ENCODE measurements at regions not wholly inside any gene's neighbourhood (a gene's known extent, or its start where the extent isn't known, plus 50 kb on each side); places are given as distances from the start of the nearest gene placed in this dataset.

- Mint-ChIP-seq H3K4me3 (no peak overlapping the region), H3K27me3 (ENCODE audit: low read depth in 2 of 2) (peaks cover 4 to 21% of the 10 kb centered on the region in 2 donors), H3K27ac (no peak overlapping the region)
Observed at GRCh38 chr2:64770781-64771334, 117.1 kb upstream of the SERTAD2 start.

GRCh38 chr2:64771737-64772136 lies 118.0 kb upstream of the SERTAD2 start:
- Histone ChIP-seq H3K4me1 (ENCODE audit: control insufficient read depth, insufficient read depth, low read length) (peaks cover 4% of the 10 kb centered on the region), H3K27me3 (ENCODE audit: control insufficient read depth, insufficient read depth, low read length) (no peaks in the 10 kb centered on the region), H3K9me3 (ENCODE audit: control insufficient read depth, insufficient read depth, low read length) (no peaks in the 10 kb centered on the region), H3K27ac (ENCODE audit: low read length) (no peak overlapping the region), H3K36me3 (ENCODE audit: control insufficient read depth, insufficient read depth, low read length) (no peaks in the 10 kb centered on the region), H3K4me3 (ENCODE audit: low read length) (no peak overlapping the region)
- DNase-seq (no peak), ATAC-seq (no peak)
- Mint-ChIP-seq H3K36me3 (no peaks in the 10 kb centered on the region), H3K4me3 (no peak overlapping the region), H3K4me1 (peaks cover 17 to 25% of the 10 kb centered on the region in 2 donors), H3K27ac (no peak overlapping the region), H3K27me3 (ENCODE audit: low read depth in 2 of 2) (peaks cover 4 to 28% of the 10 kb centered on the region in 2 donors), H3K9me3 (no peaks in the 10 kb centered on the region)
- intact Hi-C loops (cut with micrococcal nuclease): no loop called here
- no peak for TF ChIP-seq CTCF (IDR thresholded peaks at IDR 0.05)
- WGBS (ENCODE audit: insufficient coverage): no CpG with 5 or more reads among the region's 1 CpG

More at GRCh38 chr2:64770781-64771334, 117.1 kb upstream of the SERTAD2 start:
- Mint-ChIP-seq H3K36me3 (no peaks in the 10 kb centered on the region), H3K4me1 (peaks cover 20 to 29% of the 10 kb centered on the region in 2 donors), H3K9me3 (no peaks in the 10 kb centered on the region)
- 97% methylated on average over 5 of the region's 5 CpGs for WGBS (ENCODE audit: insufficient coverage)
- ATAC-seq (no peak), DNase-seq (no peak)
- Histone ChIP-seq H3K27ac (ENCODE audit: low read length) (no peak overlapping the region), H3K27me3 (ENCODE audit: control insufficient read depth, insufficient read depth, low read length) (no peaks in the 10 kb centered on the region), H3K9me3 (ENCODE audit: control insufficient read depth, insufficient read depth, low read length) (no peaks in the 10 kb centered on the region), H3K4me3 (ENCODE audit: low read length) (no peak overlapping the region), H3K4me1 (ENCODE audit: control insufficient read depth, insufficient read depth, low read length) (peaks cover 4% of the 10 kb centered on the region), H3K36me3 (ENCODE audit: control insufficient read depth, insufficient read depth, low read length) (no peaks in the 10 kb centered on the region)
- TF ChIP-seq CTCF (IDR thresholded peaks at IDR 0.05): no peak
- intact Hi-C loops (cut with micrococcal nuclease): no loop called here

- Mint-ChIP-seq H3K27me3 (ENCODE audit: low read depth in 2 of 2) (peaks cover 4 to 28% of the 10 kb centered on the region in 2 donors), H3K36me3 (no peaks in the 10 kb centered on the region), H3K4me3 (no peak overlapping the region), H3K4me1 (peaks cover 4 to 11% of the 10 kb centered on the region in 2 donors), H3K27ac (no peak overlapping the region), H3K9me3 (no peaks in the 10 kb centered on the region)
- intact Hi-C loops (cut with micrococcal nuclease): no loop called here
- no peak overlapping the region for H3K4me3 ChIP-seq (ENCODE audit: low read length)
- H3K9me3 ChIP-seq (ENCODE audit: control insufficient read depth, insufficient read depth, low read length): no peaks in the 10 kb centered on the region
- TF ChIP-seq CTCF (IDR thresholded peaks at IDR 0.05): no peak
- ATAC-seq: no peak
- H3K36me3 ChIP-seq (ENCODE audit: control insufficient read depth, insufficient read depth, low read length): no peaks in the 10 kb centered on the region
- DNase-seq: no peak
- H3K4me1 ChIP-seq (ENCODE audit: control insufficient read depth, insufficient read depth, low read length): peaks cover under 1% of the 10 kb centered on the region
- WGBS (ENCODE audit: insufficient coverage): 96% methylated on average over 12 of the region's 12 CpGs
- no peak overlapping the region for H3K27ac ChIP-seq (ENCODE audit: low read length)
- no peaks in the 10 kb centered on the region for H3K27me3 ChIP-seq (ENCODE audit: control insufficient read depth, insufficient read depth, low read length)
Observed at GRCh38 chr2:64773461-64774118, 119.9 kb upstream of the SERTAD2 start.

- no peak for TF ChIP-seq CTCF (IDR thresholded peaks at IDR 0.05)
- no peaks in the 10 kb centered on the region for H3K27me3 ChIP-seq (ENCODE audit: control insufficient read depth, insufficient read depth, low read length)
- Mint-ChIP-seq H3K4me1 (no peaks in the 10 kb centered on the region), H3K27ac (no peak overlapping the region), H3K27me3 (ENCODE audit: low read depth in 2 of 2) (peaks cover 2 to 15% of the 10 kb centered on the region in 2 donors), H3K9me3 (no peaks in the 10 kb centered on the region), H3K4me3 (no peak overlapping the region), H3K36me3 (no peaks in the 10 kb centered on the region)
- DNase-seq (no peak), ATAC-seq (no peak)
- no peaks in the 10 kb centered on the region for H3K9me3 ChIP-seq (ENCODE audit: control insufficient read depth, insufficient read depth, low read length)
- H3K4me1 ChIP-seq (ENCODE audit: control insufficient read depth, insufficient read depth, low read length): no peaks in the 10 kb centered on the region
- 83% methylated on average over 2 of the region's 3 CpGs for WGBS (ENCODE audit: insufficient coverage)
- H3K36me3 ChIP-seq (ENCODE audit: control insufficient read depth, insufficient read depth, low read length): no peaks in the 10 kb centered on the region
- H3K4me3 ChIP-seq (ENCODE audit: low read length): no peak overlapping the region
- intact Hi-C loops (cut with micrococcal nuclease): no loop called here
- H3K27ac ChIP-seq (ENCODE audit: low read length): no peak overlapping the region
Observed at GRCh38 chr2:64777841-64778240, 124.1 kb upstream of the SERTAD2 start.

All from natural killer cell (primary cell).